Panc1 (cell line): ENCODE measurements at regions not wholly inside any gene's neighbourhood (a gene's known extent, or its start where the extent isn't known, plus 50 kb on each side); places are given as distances from the start of the nearest gene placed in this dataset.

ENCODE experiments used
- ATAC-seq: fragments of 200-7000 bp; cut with Tn5 transposase; 2 replicates; pipeline ENCODE4 v1.9.1; 2020; ENCODE audit warnings: mild to moderate bottlenecking, moderate library complexity
- BruUV-seq: library from RNA; stranded (reverse); fragments of 400-500 nt; replicated peaks from 2 replicates; lab custom pipeline; 2021; lab: Mats Ljungman, UMichigan
- CTCF ChIA-PET: fragments of 300-600 bp; sonication (Branson Sonifier 250); formaldehyde crosslinking; loops from one replicate; lab custom pipeline; 2022; ENCODE audit warnings: antibody characterized with exemption; lab: Charles Lee
- POLR2A ChIA-PET: fragments of 300-600 bp; sonication (Branson Sonifier 250); formaldehyde crosslinking; loops from one replicate; lab custom pipeline; 2022; ENCODE audit warnings: antibody characterized with exemption; lab: Charles Lee
- DNase-seq: peaks from one replicate; pipeline ENCODE4 v3.0.0-alpha.2; 2010; ENCODE audit warnings: low read depth, low spot score
- H3K27ac ChIP-seq: 2 replicates; pipeline ENCODE4 v1.5.1; 2011; ENCODE audit warnings: mild to moderate bottlenecking, low read length, inconsistent platforms
- H3K27me3 ChIP-seq: fragments of 200-500 bp; sonication (Bioruptor generic); 2 replicates; pipeline ENCODE4 v1.6.0; 2014; ENCODE audit warnings: low read length, inconsistent platforms; ENCODE audit not compliant: control insufficient read depth, insufficient read depth
- H3K36me3 ChIP-seq: fragments of 200-500 bp; sonication (Bioruptor generic); 2 replicates; pipeline ENCODE4 v1.5.1; 2014; ENCODE audit warnings: inconsistent platforms, mild to moderate bottlenecking, low read length, moderate library complexity; ENCODE audit not compliant: control insufficient read depth, insufficient read depth
- H3K4me1 ChIP-seq: 2 replicates; pipeline ENCODE4 v1.5.1; 2011; ENCODE audit warnings: inconsistent platforms, mild to moderate bottlenecking, low read length, moderate library complexity; ENCODE audit not compliant: control insufficient read depth, insufficient read depth
- H3K4me3 ChIP-seq, 2 experiments: 2 replicates each; pipeline ENCODE4 v1.5.1; 2011 to 2012; ENCODE audit warnings: low read depth in 2 of 2, low read length in 2 of 2, mild to moderate bottlenecking in 2 of 2, inconsistent platforms in 1 of 2, moderate library complexity in 1 of 2
- H3K9me3 ChIP-seq: fragments of 200-500 bp; sonication (Bioruptor generic); 2 replicates; pipeline ENCODE4 v1.5.1; 2014; ENCODE audit warnings: low read depth, mild to moderate bottlenecking, inconsistent platforms, low read length, moderate library complexity; ENCODE audit not compliant: control insufficient read depth, insufficient read depth
- POLR2AphosphoS5 ChIP-seq: IDR thresholded peaks from 2 replicates; pipeline ENCODE4 v1.6.1; 2012; ENCODE audit warnings: mild to moderate bottlenecking, low read depth, low read length, moderate library complexity
- SIN3A ChIP-seq: IDR thresholded peaks from 2 replicates; pipeline ENCODE4 v1.6.1; 2012; ENCODE audit warnings: low read depth, mild to moderate bottlenecking, low read length, moderate library complexity, borderline replicate concordance; ENCODE audit not compliant: insufficient read depth
- TCF7L2 ChIP-seq: IDR thresholded peaks from 2 replicates; pipeline ENCODE4 v1.6.1; 2011; ENCODE audit warnings: mild to moderate bottlenecking, low read depth, low read length, inconsistent platforms
- in situ Hi-C: cut with HindIII; loops from 2 replicates; pipeline ENCODE4 v1.10.0; 2016; ENCODE audit warnings: low sequenced_read_pairs, low pct_unique_long_range_greater_than_20kb
- intact Hi-C: fragments of 100-400 bp; cut with micrococcal nuclease; formaldehyde crosslinking; loops from one replicate; pipeline ENCODE4 v1.10.0; 2022; ENCODE audit not compliant: unreplicated experiment
- TF ChIP-seq, protein P1 (sequence below): fragments of 450-650 bp; IDR thresholded peaks from 2 replicates; pipeline ENCODE4 v1.5.1; 2017; ENCODE audit warnings: mild to moderate bottlenecking
- TF ChIP-seq, protein P2 (sequence below), 2 experiments: IDR thresholded peaks; 2 replicates each; pipeline ENCODE4 v1.6.1; 2011 to 2012; ENCODE audit warnings: low read depth in 2 of 2, control low read depth in 1 of 2, low read length in 1 of 2, mild to moderate bottlenecking in 1 of 2, moderate library complexity in 1 of 2; ENCODE audit not compliant: insufficient read depth in 1 of 2

DNA sequence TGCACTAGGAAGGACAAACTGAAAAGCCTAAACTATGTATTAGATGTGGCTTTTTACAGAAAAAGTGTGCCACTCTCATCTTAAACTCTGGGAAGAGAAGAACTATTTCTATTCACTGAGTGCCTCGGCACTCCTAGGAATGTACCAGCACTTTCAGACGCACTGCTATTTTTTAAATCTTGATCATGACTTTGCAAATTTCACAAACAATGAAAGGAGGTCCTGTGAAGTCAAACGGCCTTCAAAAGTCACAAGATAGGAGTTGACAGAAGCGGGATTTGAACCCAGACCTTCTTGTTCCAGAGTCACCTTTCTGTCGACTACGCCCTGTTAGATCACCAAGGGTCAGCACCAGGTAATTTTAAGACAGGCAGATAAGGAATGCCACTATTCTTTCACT, 365.4 kb downstream of the VRK1 start:
- Histone ChIP-seq H3K4me3 (no peak overlapping the region), H3K4me1 (no peaks in the 10 kb centered on the region), H3K36me3 (no peaks in the 10 kb centered on the region), H3K27ac (no peak overlapping the region), H3K27me3 (no peaks in the 10 kb centered on the region), H3K9me3 (no peaks in the 10 kb centered on the region)
- ATAC-seq, result no peak
- POLR2A ChIA-PET, result no interaction called here
- CTCF ChIA-PET, result no interaction called here
- no TSS peak for BruUV-seq
- intact Hi-C loops, result no loop called here
- TF ChIP-seq TCF7L2 (no peak), POLR2AphosphoS5 (no peak), SIN3A (no peak)
- TF ChIP-seq, protein P1, sequence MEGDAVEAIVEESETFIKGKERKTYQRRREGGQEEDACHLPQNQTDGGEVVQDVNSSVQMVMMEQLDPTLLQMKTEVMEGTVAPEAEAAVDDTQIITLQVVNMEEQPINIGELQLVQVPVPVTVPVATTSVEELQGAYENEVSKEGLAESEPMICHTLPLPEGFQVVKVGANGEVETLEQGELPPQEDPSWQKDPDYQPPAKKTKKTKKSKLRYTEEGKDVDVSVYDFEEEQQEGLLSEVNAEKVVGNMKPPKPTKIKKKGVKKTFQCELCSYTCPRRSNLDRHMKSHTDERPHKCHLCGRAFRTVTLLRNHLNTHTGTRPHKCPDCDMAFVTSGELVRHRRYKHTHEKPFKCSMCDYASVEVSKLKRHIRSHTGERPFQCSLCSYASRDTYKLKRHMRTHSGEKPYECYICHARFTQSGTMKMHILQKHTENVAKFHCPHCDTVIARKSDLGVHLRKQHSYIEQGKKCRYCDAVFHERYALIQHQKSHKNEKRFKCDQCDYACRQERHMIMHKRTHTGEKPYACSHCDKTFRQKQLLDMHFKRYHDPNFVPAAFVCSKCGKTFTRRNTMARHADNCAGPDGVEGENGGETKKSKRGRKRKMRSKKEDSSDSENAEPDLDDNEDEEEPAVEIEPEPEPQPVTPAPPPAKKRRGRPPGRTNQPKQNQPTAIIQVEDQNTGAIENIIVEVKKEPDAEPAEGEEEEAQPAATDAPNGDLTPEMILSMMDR, result no peak
- TF ChIP-seq, protein P2, sequence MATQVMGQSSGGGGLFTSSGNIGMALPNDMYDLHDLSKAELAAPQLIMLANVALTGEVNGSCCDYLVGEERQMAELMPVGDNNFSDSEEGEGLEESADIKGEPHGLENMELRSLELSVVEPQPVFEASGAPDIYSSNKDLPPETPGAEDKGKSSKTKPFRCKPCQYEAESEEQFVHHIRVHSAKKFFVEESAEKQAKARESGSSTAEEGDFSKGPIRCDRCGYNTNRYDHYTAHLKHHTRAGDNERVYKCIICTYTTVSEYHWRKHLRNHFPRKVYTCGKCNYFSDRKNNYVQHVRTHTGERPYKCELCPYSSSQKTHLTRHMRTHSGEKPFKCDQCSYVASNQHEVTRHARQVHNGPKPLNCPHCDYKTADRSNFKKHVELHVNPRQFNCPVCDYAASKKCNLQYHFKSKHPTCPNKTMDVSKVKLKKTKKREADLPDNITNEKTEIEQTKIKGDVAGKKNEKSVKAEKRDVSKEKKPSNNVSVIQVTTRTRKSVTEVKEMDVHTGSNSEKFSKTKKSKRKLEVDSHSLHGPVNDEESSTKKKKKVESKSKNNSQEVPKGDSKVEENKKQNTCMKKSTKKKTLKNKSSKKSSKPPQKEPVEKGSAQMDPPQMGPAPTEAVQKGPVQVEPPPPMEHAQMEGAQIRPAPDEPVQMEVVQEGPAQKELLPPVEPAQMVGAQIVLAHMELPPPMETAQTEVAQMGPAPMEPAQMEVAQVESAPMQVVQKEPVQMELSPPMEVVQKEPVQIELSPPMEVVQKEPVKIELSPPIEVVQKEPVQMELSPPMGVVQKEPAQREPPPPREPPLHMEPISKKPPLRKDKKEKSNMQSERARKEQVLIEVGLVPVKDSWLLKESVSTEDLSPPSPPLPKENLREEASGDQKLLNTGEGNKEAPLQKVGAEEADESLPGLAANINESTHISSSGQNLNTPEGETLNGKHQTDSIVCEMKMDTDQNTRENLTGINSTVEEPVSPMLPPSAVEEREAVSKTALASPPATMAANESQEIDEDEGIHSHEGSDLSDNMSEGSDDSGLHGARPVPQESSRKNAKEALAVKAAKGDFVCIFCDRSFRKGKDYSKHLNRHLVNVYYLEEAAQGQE (IDR thresholded peaks at IDR 0.05; ENCODE audit: insufficient read depth in 1 of 2, low read depth in 2 of 2, low read length in 1 of 2), result no peak
- in situ Hi-C loops, result no loop called here
- DNase-seq, result no peak

DNA sequence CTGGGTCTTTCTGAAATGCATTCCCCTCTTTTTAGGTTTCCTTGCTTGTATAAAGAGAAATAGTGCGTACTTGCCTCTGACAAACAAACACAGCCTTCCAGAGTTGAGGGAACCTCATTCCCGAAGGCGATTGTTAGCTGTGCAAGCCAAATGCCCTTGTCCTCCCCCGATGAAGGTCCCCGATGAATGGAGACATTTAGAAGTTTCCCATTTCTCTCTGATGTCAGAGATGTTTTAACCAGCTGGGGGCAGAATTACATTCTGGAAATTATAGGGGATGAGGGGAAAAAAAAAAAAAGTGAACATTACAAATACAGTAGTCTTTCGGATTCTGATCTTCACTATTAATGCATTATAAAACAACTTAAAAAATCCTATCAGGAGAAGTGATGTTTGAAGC, 366.8 kb downstream of the VRK1 start:
- DNase-seq (no peak), ATAC-seq (no peak)
- H3K9me3 ChIP-seq, result no peaks in the 10 kb centered on the region
- BruUV-seq, result no TSS peak
- ChIA-PET POLR2A (no interaction called here), CTCF (no interaction called here)
- TF ChIP-seq POLR2AphosphoS5 (no peak), SIN3A (no peak)
- TF ChIP-seq, protein P1, result peak; percentile 22; the same call in 1 of the 2 replicates
- no peak overlapping the region for H3K4me3 ChIP-seq
- H3K4me1 ChIP-seq, result no peaks in the 10 kb centered on the region
- intact Hi-C loops, result no loop called here
- no peaks in the 10 kb centered on the region for H3K27me3 ChIP-seq
- in situ Hi-C loops, result no loop called here
- H3K36me3 ChIP-seq, result no peaks in the 10 kb centered on the region
- no peak overlapping the region for H3K27ac ChIP-seq
